SH-SY5Y (cell line): ENCODE measurements at regions not wholly inside any gene's neighbourhood (a gene's known extent, or its start where the extent isn't known, plus 50 kb on each side); places are given as distances from the start of the nearest gene placed in this dataset.

ENCODE experiments used
- GATA2 ChIP-seq: IDR thresholded peaks from 2 replicates; pipeline ENCODE4 v1.6.1; 2011; ENCODE audit warnings: mild to moderate bottlenecking, low read depth, low read length
- GATA3 ChIP-seq: IDR thresholded peaks from 2 replicates; pipeline ENCODE4 v1.6.1; 2011; ENCODE audit warnings: low read depth, mild to moderate bottlenecking, low read length, moderate library complexity

DNA sequence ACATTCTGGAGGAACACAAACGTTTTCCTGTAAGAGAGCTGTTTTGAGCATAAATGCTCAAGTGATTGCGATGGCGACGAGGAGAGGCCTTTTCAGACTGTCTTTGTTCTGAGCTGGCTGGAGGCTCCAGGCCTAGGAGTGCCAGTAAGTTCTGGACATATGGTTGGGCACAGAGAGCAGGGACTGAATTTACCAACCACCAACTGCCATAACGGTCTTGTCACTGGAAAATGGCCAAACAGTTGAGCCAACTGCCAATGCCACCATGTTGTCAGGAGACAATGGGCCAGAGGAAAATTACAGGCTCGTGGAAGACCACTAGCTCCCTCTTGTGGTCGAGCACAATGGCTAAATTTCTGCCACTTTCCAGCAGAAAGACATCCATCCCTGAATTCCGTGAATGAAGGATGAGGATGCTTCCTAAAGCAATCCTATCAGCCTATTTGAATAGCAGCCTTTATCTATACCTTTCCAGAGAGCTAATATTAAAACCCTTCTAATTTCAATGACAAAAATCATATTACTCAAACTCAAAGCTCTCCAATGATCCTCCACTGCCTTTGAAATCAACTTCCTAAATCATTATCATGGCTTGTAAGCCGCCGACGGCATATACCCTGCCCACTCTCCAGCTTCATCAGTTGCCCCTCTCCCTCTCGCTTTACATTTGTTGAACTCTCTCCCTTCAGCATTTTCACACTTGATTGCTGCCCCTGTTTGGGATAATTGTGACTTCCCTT, 66.9 kb upstream of the GLIS3 start:
- no peak for TF ChIP-seq GATA3
- TF ChIP-seq GATA2: no peak

DNA sequence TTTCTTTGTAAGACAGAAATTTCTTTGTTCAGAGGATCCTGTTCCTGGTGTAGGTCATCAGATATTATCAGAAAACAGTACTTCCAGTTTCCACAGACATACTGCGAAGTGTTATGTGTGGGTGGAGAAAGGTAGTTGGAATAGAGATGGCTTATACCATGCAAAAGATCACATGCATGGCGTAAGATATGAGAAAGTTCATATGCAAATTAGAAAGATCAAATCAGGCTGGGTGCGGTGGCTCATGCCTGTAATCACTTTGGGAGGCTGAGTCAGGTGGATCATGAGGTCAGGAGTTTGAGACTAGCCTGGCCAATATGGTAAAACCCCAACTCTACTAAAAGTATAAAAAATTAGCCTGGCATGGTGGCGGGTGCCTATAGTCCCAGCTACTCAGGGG, 65.2 kb upstream of the GLIS3 start:
- TF ChIP-seq GATA2 (no peak), GATA3 (no peak)

DNA sequence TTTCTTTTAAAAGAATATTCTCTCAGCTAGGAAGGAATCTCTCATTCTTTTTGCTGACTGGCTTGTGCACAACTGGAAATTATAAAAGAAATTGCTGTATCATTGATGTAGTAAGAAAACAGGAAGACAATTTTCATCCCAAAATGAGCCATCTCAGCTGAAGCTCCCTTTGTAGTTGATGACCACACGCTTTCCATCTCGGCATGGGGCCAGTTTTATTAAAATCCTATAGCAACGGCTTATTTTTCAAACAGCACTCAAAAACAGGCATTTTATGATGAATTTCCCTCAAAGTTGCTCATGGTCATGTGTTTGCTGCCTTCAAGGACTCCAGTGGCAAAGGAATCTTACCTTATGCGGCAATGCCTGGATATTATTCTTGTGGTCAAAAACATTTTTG, 62.4 kb upstream of the GLIS3 start:
- TF ChIP-seq GATA2 (no peak), GATA3 (no peak)

GRCh38 chr9:4359016-4359415, 59.1 kb upstream of the GLIS3 start:
- TF ChIP-seq GATA2: no peak
- no peak for TF ChIP-seq GATA3

DNA sequence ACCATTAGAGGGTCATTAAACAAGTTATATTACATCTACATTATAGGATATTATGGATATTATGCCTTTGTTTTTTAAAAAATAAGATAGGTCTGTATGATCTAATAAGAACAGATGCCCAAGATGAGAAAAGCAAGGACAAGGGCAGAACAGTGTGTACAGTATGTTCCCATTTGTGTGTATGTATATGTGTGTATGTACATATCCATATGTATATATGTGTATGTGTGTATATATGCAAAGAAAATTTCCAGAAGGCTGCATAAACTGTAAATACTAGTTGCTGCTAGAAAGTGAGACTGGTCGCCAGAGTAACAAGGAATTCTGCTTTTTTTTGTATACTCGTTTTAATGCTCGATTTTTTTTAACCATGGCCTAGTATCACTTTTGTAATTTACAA, 58.1 kb upstream of the GLIS3 start:
- TF ChIP-seq GATA3: no peak

- TF ChIP-seq GATA3: no peak
- no peak for TF ChIP-seq GATA2
Measured at GRCh38 chr9:4356306-4356705, 56.4 kb upstream of the GLIS3 start.

DNA sequence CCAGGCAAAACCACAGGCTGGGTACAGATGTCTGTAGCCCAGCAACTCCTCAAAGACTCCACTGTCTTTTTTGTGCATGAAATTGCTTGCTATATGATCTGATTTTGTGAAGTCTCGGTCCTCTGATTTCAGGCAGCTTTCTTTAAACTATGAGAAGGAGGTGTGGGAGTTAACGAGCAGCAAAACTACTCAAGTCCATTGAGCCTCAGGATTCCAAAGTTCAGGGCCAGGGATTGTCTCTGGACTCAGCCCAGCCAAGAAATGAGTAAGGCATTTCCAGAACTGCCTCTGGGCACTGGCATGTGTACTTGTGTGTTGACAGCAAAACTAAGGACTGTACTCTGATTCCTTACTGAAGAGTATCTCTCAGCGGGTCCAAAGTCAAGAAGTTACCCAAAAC, 53.4 kb upstream of the GLIS3 start:
- TF ChIP-seq GATA2: no peak
- no peak for TF ChIP-seq GATA3

- no peak for TF ChIP-seq GATA2
- TF ChIP-seq GATA3: no peak
Measured at GRCh38 chr9:4349816-4350418, 50.0 kb upstream of the GLIS3 start.
